ENCODE measurements at regions not wholly inside any gene's neighbourhood (a gene's known extent, or its start where the extent isn't known, plus 50 kb on each side); places are given as distances from the start of the nearest gene placed in this dataset.

GRCh38 chr4:64822405-64822804, 413.2 kb upstream of the TECRL start:
- DNase-seq (ENCODE audit: low spot score), result no peak
- Histone ChIP-seq H3F3A (replicated peaks; ENCODE audit: low read depth) (no peaks in the 10 kb centered on the region), H3K27me3 (ENCODE audit: insufficient read depth) (no peaks in the 10 kb centered on the region), H2AFZ (no peak overlapping the region), H4K20me1 (replicated peaks; ENCODE audit: insufficient read depth) (no peaks in the 10 kb centered on the region), H3K79me2 (replicated peaks; ENCODE audit: insufficient read depth) (no peaks in the 10 kb centered on the region), H3K4me3 (no peak overlapping the region), H3K4me1 (ENCODE audit: insufficient read depth) (no peaks in the 10 kb centered on the region), H3K4me2 (no peak overlapping the region), H3K36me3 (ENCODE audit: insufficient read depth) (no peaks in the 10 kb centered on the region), H3K9me2 (ENCODE audit: insufficient read depth) (no peaks in the 10 kb centered on the region), H3K27ac (ENCODE audit: low read depth) (no peak overlapping the region)
- no peak overlapping the region for H3K27ac Mint-ChIP-seq
- no peak overlapping the region for H3K4me3 Mint-ChIP-seq
- no peak for ATAC-seq
- no peaks in the 10 kb centered on the region for H3K36me3 Mint-ChIP-seq (ENCODE audit: low read depth)
- TF ChIP-seq EZH2 (IDR thresholded peaks at IDR 0.05; ENCODE audit: low read depth, unreplicated experiment) (no peak), CTCF (conservative IDR thresholded peaks at IDR 0.05; ENCODE audit: low read depth in 2 of 2) (no peak)
- no peaks in the 10 kb centered on the region for H3K9me3 Mint-ChIP-seq
- H3K27me3 Mint-ChIP-seq (ENCODE audit: insufficient read depth, low read depth, poor library complexity), result no peaks in the 10 kb centered on the region
- H3K4me1 Mint-ChIP-seq, result no peaks in the 10 kb centered on the region

- Mint-ChIP-seq H3K27ac (no peak overlapping the region), H3K4me1 (no peaks in the 10 kb centered on the region), H3K27me3 (ENCODE audit: insufficient read depth, low read depth, poor library complexity) (no peaks in the 10 kb centered on the region), H3K4me3 (no peak overlapping the region), H3K9me3 (no peaks in the 10 kb centered on the region), H3K36me3 (ENCODE audit: low read depth) (no peaks in the 10 kb centered on the region)
- Histone ChIP-seq H3K36me3 (ENCODE audit: insufficient read depth) (no peaks in the 10 kb centered on the region), H3K4me2 (no peak overlapping the region), H3K27ac (ENCODE audit: low read depth) (no peak overlapping the region), H2AFZ (no peak overlapping the region), H3F3A (replicated peaks; ENCODE audit: low read depth) (no peaks in the 10 kb centered on the region), H3K27me3 (ENCODE audit: insufficient read depth) (no peaks in the 10 kb centered on the region), H3K79me2 (replicated peaks; ENCODE audit: insufficient read depth) (no peaks in the 10 kb centered on the region), H4K20me1 (replicated peaks; ENCODE audit: insufficient read depth) (no peaks in the 10 kb centered on the region), H3K4me3 (no peak overlapping the region), H3K4me1 (ENCODE audit: insufficient read depth) (no peaks in the 10 kb centered on the region), H3K9me2 (ENCODE audit: insufficient read depth) (no peaks in the 10 kb centered on the region)
- DNase-seq (ENCODE audit: low spot score), result no peak
- ATAC-seq, result no peak
- TF ChIP-seq EZH2 (IDR thresholded peaks at IDR 0.05; ENCODE audit: low read depth, unreplicated experiment) (no peak), ZNF114 (CRISPR knock-in tag; IDR thresholded peaks at IDR 0.05) (no peak), NANOG (IDR thresholded peaks at IDR 0.05; ENCODE audit: borderline replicate concordance) (no peak), CTCF (conservative IDR thresholded peaks at IDR 0.05; ENCODE audit: low read depth in 2 of 2) (no peak), CREB1 (CRISPR knock-in tag; IDR thresholded peaks at IDR 0.05; ENCODE audit: low read depth) (no peak), POLR2AphosphoS5 (IDR thresholded peaks at IDR 0.05; ENCODE audit: low read depth) (no peak)
- TF ChIP-seq, protein P1, sequence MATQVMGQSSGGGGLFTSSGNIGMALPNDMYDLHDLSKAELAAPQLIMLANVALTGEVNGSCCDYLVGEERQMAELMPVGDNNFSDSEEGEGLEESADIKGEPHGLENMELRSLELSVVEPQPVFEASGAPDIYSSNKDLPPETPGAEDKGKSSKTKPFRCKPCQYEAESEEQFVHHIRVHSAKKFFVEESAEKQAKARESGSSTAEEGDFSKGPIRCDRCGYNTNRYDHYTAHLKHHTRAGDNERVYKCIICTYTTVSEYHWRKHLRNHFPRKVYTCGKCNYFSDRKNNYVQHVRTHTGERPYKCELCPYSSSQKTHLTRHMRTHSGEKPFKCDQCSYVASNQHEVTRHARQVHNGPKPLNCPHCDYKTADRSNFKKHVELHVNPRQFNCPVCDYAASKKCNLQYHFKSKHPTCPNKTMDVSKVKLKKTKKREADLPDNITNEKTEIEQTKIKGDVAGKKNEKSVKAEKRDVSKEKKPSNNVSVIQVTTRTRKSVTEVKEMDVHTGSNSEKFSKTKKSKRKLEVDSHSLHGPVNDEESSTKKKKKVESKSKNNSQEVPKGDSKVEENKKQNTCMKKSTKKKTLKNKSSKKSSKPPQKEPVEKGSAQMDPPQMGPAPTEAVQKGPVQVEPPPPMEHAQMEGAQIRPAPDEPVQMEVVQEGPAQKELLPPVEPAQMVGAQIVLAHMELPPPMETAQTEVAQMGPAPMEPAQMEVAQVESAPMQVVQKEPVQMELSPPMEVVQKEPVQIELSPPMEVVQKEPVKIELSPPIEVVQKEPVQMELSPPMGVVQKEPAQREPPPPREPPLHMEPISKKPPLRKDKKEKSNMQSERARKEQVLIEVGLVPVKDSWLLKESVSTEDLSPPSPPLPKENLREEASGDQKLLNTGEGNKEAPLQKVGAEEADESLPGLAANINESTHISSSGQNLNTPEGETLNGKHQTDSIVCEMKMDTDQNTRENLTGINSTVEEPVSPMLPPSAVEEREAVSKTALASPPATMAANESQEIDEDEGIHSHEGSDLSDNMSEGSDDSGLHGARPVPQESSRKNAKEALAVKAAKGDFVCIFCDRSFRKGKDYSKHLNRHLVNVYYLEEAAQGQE (IDR thresholded peaks at IDR 0.05; ENCODE audit: unreplicated experiment), result no peak
Observed at GRCh38 chr4:64821219-64821976, 412.1 kb upstream of the TECRL start.

Measured in GM23338 (cell line).